ENCODE measurements at regions not wholly inside any gene's neighbourhood (a gene's known extent, or its start where the extent isn't known, plus 50 kb on each side); places are given as distances from the start of the nearest gene placed in this dataset.
A peak's percentile ranks its signal among the peaks of the same experiment; 100 is the strongest.

DNA sequence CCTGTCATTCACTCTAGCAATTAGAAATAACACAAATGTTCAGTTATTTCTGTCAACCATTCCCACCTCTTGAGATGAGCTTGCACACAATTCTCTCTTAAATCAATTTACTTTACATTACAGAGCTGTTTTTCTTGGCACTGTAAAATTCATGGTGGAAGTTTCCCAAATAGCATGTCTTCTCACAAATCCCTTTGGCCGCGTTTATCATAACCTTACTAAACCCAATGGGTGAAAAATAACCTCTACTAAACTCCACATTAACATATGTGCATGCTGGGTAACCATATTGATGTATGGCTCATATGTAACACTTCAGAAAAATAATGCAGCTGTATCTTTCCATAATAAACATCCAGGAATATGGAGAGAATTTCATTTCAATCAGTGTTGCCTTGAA is 75.5 kb upstream of the SULT1C3 start:
- no peaks in the 10 kb centered on the region for H3K4me1 ChIP-seq (ENCODE audit: low read length)
- no peak overlapping the region for H3K9ac ChIP-seq (ENCODE audit: low read length)
- TF ChIP-seq EZH2phosphoT487 (IDR thresholded peaks at IDR 0.05; ENCODE audit: low read length): no peak
- no peak overlapping the region for H3K4me3 ChIP-seq (ENCODE audit: low read length)
- H3K27ac ChIP-seq (ENCODE audit: low read length): no peak overlapping the region
- no peaks in the 10 kb centered on the region for H3K9me3 ChIP-seq (replicated peaks; ENCODE audit: insufficient read depth, low read length)
- H3K27me3 ChIP-seq (replicated peaks; ENCODE audit: insufficient read depth, low read length): no peaks in the 10 kb centered on the region
- no peaks in the 10 kb centered on the region for H3K9me2 ChIP-seq (replicated peaks; ENCODE audit: insufficient read depth, low read length)
- no peaks in the 10 kb centered on the region for H3K36me3 ChIP-seq (replicated peaks; ENCODE audit: insufficient read depth, low read length)
- no peaks in the 10 kb centered on the region for H4K20me1 ChIP-seq (ENCODE audit: insufficient read depth, low read length)
- no peaks in the 10 kb centered on the region for H3F3A ChIP-seq (ENCODE audit: insufficient read depth, low read length)
- no peak overlapping the region for H3K4me2 ChIP-seq (ENCODE audit: low read depth, low read length)
- no peak overlapping the region for H2AFZ ChIP-seq (ENCODE audit: low read length)
- no peak for DNase-seq
- no peaks in the 10 kb centered on the region for H3K79me2 ChIP-seq (ENCODE audit: low read length)

GRCh38 chr2:108165729-108166128 is 74.0 kb upstream of the SULT1C3 start:
- H3K27ac ChIP-seq (ENCODE audit: low read length): no peak overlapping the region
- H3K9ac ChIP-seq (ENCODE audit: low read length): no peak overlapping the region
- no peaks in the 10 kb centered on the region for H3K36me3 ChIP-seq (replicated peaks; ENCODE audit: insufficient read depth, low read length)
- H3K4me3 ChIP-seq (ENCODE audit: low read length): no peak overlapping the region
- no peaks in the 10 kb centered on the region for H3K27me3 ChIP-seq (replicated peaks; ENCODE audit: insufficient read depth, low read length)
- H3K4me1 ChIP-seq (ENCODE audit: low read length): no peaks in the 10 kb centered on the region
- no peaks in the 10 kb centered on the region for H3K9me3 ChIP-seq (replicated peaks; ENCODE audit: insufficient read depth, low read length)
- no peaks in the 10 kb centered on the region for H4K20me1 ChIP-seq (ENCODE audit: insufficient read depth, low read length)
- H3F3A ChIP-seq (ENCODE audit: insufficient read depth, low read length): no peaks in the 10 kb centered on the region
- H2AFZ ChIP-seq (ENCODE audit: low read length): no peak overlapping the region
- no peaks in the 10 kb centered on the region for H3K9me2 ChIP-seq (replicated peaks; ENCODE audit: insufficient read depth, low read length)
- peak; percentile 45 for DNase-seq
- H3K4me2 ChIP-seq (ENCODE audit: low read depth, low read length): no peak overlapping the region
- no peak for TF ChIP-seq EZH2 (optimal IDR thresholded peaks at IDR 0.05; ENCODE audit: low read depth, low read length)
- TF ChIP-seq CTCF (IDR thresholded peaks at IDR 0.05; ENCODE audit: low read length): no peak
- no peak for TF ChIP-seq EZH2phosphoT487 (IDR thresholded peaks at IDR 0.05; ENCODE audit: low read length)
- no peaks in the 10 kb centered on the region for H3K79me2 ChIP-seq (ENCODE audit: low read length)

DNA sequence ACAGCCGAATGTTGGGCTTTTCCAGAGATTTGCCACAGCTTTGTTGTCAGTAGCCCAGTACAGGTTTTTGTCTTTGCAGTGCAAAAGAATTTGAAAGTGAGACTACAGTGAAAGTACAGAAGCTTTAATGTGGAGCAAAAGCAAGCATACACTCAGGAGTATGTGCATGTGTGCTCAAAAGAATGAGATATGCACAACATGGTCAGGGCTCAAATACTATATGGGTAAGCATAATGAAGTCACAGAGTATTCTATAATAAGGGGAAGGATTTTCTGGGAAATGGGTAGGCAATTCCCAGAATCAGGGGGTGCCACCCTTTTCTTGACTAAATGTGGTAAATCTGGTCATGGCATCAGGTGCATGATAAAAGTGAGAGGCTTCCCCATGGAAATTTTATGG is 72.1 kb upstream of the SULT1C3 start:
- Histone ChIP-seq H3K9me3 (replicated peaks; ENCODE audit: insufficient read depth, low read length) (no peaks in the 10 kb centered on the region), H3K9ac (ENCODE audit: low read length) (no peak overlapping the region), H2AFZ (ENCODE audit: low read length) (no peak overlapping the region), H3K79me2 (ENCODE audit: low read length) (no peaks in the 10 kb centered on the region), H3K4me2 (ENCODE audit: low read depth, low read length) (no peak overlapping the region), H3K27me3 (replicated peaks; ENCODE audit: insufficient read depth, low read length) (no peaks in the 10 kb centered on the region), H3K27ac (ENCODE audit: low read length) (no peak overlapping the region), H3K36me3 (replicated peaks; ENCODE audit: insufficient read depth, low read length) (no peaks in the 10 kb centered on the region), H3K4me3 (ENCODE audit: low read length) (no peak overlapping the region), H3F3A (ENCODE audit: insufficient read depth, low read length) (no peaks in the 10 kb centered on the region), H4K20me1 (ENCODE audit: insufficient read depth, low read length) (no peaks in the 10 kb centered on the region), H3K4me1 (ENCODE audit: low read length) (no peaks in the 10 kb centered on the region), H3K9me2 (replicated peaks; ENCODE audit: insufficient read depth, low read length) (no peaks in the 10 kb centered on the region)
- DNase-seq: no peak
- TF ChIP-seq CTCF (IDR thresholded peaks at IDR 0.05; ENCODE audit: low read length): no peak
- no peak for TF ChIP-seq EZH2 (optimal IDR thresholded peaks at IDR 0.05; ENCODE audit: low read depth, low read length)
- TF ChIP-seq EZH2phosphoT487 (IDR thresholded peaks at IDR 0.05; ENCODE audit: low read length): no peak

DNA sequence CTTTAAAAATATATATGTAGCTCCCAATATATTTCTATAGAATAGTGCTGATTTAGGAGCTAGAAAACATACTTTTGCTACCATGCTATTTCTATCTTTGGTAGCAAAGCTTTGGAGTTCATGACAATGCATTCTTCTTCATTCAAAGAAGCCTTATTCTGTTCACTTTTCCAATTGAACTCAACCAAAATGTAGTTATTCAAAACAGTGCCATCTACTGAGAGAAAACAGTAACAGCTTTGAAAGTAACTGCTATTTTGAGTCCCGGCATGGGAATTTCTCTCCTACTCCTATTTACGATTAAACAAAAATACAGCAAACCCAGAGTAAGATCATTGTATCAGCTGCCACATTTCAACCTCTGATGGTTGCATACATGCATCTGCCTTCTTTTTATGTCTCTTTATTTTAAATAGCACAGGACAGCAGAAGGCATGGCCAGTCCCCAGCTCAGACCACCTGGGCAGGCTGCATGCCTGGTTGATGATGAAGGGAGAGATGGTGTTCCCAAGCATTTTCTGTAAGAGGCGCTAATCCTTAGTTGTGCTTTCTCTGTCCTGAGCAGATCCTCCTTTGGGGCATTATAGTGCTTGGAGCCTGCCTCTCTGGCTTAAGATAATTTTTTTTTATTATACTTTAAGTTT is 69.7 kb upstream of the SULT1C3 start:
- Histone ChIP-seq H3K9me3 (replicated peaks; ENCODE audit: insufficient read depth, low read length) (no peaks in the 10 kb centered on the region), H4K20me1 (ENCODE audit: insufficient read depth, low read length) (no peaks in the 10 kb centered on the region), H3K9ac (ENCODE audit: low read length) (no peak overlapping the region), H3F3A (ENCODE audit: insufficient read depth, low read length) (no peaks in the 10 kb centered on the region), H3K79me2 (ENCODE audit: low read length) (no peaks in the 10 kb centered on the region), H3K4me2 (ENCODE audit: low read depth, low read length) (no peak overlapping the region), H3K4me1 (ENCODE audit: low read length) (no peaks in the 10 kb centered on the region), H2AFZ (ENCODE audit: low read length) (no peak overlapping the region), H3K27ac (ENCODE audit: low read length) (no peak overlapping the region), H3K4me3 (ENCODE audit: low read length) (no peak overlapping the region), H3K9me2 (replicated peaks; ENCODE audit: insufficient read depth, low read length) (no peaks in the 10 kb centered on the region), H3K27me3 (replicated peaks; ENCODE audit: insufficient read depth, low read length) (no peaks in the 10 kb centered on the region), H3K36me3 (replicated peaks; ENCODE audit: insufficient read depth, low read length) (no peaks in the 10 kb centered on the region)
- TF ChIP-seq EZH2 (optimal IDR thresholded peaks at IDR 0.05; ENCODE audit: low read depth, low read length) (no peak), CTCF (IDR thresholded peaks at IDR 0.05; ENCODE audit: low read length) (peak; percentile 50), EZH2phosphoT487 (IDR thresholded peaks at IDR 0.05; ENCODE audit: low read length) (no peak)
- DNase-seq: peak; percentile 39

All from MM.1S (cell line).